ENCODE measurements at regions not wholly inside any gene's neighbourhood (a gene's known extent, or its start where the extent isn't known, plus 50 kb on each side); places are given as distances from the start of the nearest gene placed in this dataset.

DNA sequence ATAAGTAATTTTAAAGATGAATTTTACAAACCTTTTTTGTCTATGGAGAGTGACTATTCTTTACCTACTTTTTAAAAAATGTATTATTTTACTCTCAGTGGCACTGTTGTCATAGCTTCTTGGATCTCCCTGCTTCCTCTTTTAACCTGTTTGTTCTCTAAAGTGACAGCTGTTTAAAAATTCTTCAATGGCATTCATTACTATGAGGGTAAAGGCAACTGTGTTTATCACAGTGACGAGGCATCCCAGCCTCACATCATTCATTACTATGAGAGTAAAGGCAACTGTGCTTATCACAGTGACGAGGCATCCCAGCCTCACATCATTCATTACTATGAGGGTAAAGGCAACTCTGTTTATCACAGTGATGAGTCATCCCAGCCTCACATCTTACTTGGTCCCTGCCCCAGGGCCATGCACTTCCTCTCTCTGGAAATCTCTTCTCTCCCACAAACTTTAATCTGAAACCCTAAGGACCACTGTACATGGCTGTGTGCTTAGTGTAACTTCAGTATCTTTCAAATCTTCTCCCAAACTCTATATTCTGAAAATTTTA is 101.7 kb upstream of the ZNF717 start:
- TF ChIP-seq POLR2A (IDR thresholded peaks at IDR 0.05) = no peak
- TF ChIP-seq, protein P1, sequence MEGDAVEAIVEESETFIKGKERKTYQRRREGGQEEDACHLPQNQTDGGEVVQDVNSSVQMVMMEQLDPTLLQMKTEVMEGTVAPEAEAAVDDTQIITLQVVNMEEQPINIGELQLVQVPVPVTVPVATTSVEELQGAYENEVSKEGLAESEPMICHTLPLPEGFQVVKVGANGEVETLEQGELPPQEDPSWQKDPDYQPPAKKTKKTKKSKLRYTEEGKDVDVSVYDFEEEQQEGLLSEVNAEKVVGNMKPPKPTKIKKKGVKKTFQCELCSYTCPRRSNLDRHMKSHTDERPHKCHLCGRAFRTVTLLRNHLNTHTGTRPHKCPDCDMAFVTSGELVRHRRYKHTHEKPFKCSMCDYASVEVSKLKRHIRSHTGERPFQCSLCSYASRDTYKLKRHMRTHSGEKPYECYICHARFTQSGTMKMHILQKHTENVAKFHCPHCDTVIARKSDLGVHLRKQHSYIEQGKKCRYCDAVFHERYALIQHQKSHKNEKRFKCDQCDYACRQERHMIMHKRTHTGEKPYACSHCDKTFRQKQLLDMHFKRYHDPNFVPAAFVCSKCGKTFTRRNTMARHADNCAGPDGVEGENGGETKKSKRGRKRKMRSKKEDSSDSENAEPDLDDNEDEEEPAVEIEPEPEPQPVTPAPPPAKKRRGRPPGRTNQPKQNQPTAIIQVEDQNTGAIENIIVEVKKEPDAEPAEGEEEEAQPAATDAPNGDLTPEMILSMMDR (IDR thresholded peaks at IDR 0.05) = no peak

Measured in stomach (tissue), 4 donors.